ENCODE measurements at regions not wholly inside any gene's neighbourhood (a gene's known extent, or its start where the extent isn't known, plus 50 kb on each side); places are given as distances from the start of the nearest gene placed in this dataset.

DNA sequence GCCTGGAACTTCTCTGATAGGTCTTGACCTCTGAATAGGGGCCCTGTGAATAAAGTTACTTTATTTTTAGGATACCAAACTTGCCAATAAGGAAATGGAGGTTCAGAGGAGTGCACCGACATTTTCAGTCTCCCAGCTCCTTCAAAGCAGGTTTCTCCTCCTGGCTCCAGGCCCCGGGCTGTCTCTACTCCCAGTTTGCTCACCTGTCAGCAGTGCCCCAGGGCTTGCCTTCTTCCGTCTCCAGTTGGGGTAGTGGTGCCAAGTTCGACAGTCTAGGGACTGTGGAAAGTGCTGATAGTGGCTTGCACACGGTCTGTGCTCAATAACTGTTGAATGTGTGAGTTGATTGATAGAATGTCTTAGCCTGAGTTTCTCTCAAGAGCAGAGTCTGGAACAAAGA is 149.2 kb downstream of the ACTL8 start:
- no peaks in the 10 kb centered on the region for H3K79me2 ChIP-seq (ENCODE audit: control insufficient read depth, insufficient read depth, low read length)
- H3K27ac ChIP-seq (ENCODE audit: low read length in 2 of 2) = no peak overlapping the region
- H2AFZ ChIP-seq (ENCODE audit: insufficient read depth, low read depth, low read length, poor library complexity, severe bottlenecking) = no peak overlapping the region
- Mint-ChIP-seq H3K4me1 (no peaks in the 10 kb centered on the region), H3K27ac (no peak overlapping the region), H3K27me3 (peaks cover 27% of the 10 kb centered on the region), H3K4me3 (no peak overlapping the region), H3K9me3 (ENCODE audit: insufficient read depth) (no peaks in the 10 kb centered on the region)
- POLR2A ChIA-PET = no interaction called here
- H3K27me3 ChIP-seq (replicated peaks in 1 of 4; ENCODE audit: control extremely low read depth in 1 of 4, control insufficient read depth in 3 of 4, insufficient read depth in 4 of 4, low read length in 3 of 4) = peaks cover 0 to 10% (median 1%) of the 10 kb centered on the region in 4 experiments
- H3K4me2 ChIP-seq (replicated peaks; ENCODE audit: low read depth, low read length, poor library complexity, severe bottlenecking) = no peak overlapping the region
- 19% methylated on average over 2 of the region's 5 CpGs for WGBS (ENCODE audit: insufficient coverage)
- CTCF ChIA-PET = no interaction called here
- intact Hi-C loops (cut with micrococcal nuclease) = no loop called here
- no peaks in the 10 kb centered on the region for H4K20me1 ChIP-seq (ENCODE audit: control insufficient read depth, insufficient read depth, low read length, poor library complexity, severe bottlenecking)
- DNase-seq = no peak
- peaks cover 0 to 8% (median 0%) of the 10 kb centered on the region in 3 donors for H3K9me3 ChIP-seq (ENCODE audit: control extremely low read depth in 1 of 3, control insufficient read depth in 2 of 3, insufficient read depth in 1 of 3, low read length in 2 of 3)
- no peak overlapping the region for H3K9ac ChIP-seq (ENCODE audit: low read length)
- no peak for ATAC-seq (ENCODE audit: low read depth)
- no peak overlapping the region for H3K4me3 ChIP-seq (ENCODE audit: control extremely low read depth in 1 of 5, extremely low read depth in 1 of 5, insufficient read depth in 1 of 5, low read depth in 2 of 5, low read length in 4 of 5)
- H3K36me3 ChIP-seq (replicated peaks in 1 of 2; ENCODE audit: control extremely low read depth in 1 of 2, control insufficient read depth in 1 of 2, extremely low read depth in 1 of 2, insufficient read depth in 2 of 2, low read length in 1 of 2) = no peaks in the 10 kb centered on the region
- no peak for TF ChIP-seq EZH2 (IDR thresholded peaks at IDR 0.05; ENCODE audit: borderline replicate concordance, insufficient read depth, low read depth, low read length, poor library complexity, severe bottlenecking)
- TF ChIP-seq, protein P1, sequence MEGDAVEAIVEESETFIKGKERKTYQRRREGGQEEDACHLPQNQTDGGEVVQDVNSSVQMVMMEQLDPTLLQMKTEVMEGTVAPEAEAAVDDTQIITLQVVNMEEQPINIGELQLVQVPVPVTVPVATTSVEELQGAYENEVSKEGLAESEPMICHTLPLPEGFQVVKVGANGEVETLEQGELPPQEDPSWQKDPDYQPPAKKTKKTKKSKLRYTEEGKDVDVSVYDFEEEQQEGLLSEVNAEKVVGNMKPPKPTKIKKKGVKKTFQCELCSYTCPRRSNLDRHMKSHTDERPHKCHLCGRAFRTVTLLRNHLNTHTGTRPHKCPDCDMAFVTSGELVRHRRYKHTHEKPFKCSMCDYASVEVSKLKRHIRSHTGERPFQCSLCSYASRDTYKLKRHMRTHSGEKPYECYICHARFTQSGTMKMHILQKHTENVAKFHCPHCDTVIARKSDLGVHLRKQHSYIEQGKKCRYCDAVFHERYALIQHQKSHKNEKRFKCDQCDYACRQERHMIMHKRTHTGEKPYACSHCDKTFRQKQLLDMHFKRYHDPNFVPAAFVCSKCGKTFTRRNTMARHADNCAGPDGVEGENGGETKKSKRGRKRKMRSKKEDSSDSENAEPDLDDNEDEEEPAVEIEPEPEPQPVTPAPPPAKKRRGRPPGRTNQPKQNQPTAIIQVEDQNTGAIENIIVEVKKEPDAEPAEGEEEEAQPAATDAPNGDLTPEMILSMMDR (IDR thresholded peaks at IDR 0.05) = no peak
- no peaks in the 10 kb centered on the region for H3K4me1 ChIP-seq (ENCODE audit: control insufficient read depth in 2 of 2, insufficient read depth in 2 of 2, low read length in 2 of 2)

DNA sequence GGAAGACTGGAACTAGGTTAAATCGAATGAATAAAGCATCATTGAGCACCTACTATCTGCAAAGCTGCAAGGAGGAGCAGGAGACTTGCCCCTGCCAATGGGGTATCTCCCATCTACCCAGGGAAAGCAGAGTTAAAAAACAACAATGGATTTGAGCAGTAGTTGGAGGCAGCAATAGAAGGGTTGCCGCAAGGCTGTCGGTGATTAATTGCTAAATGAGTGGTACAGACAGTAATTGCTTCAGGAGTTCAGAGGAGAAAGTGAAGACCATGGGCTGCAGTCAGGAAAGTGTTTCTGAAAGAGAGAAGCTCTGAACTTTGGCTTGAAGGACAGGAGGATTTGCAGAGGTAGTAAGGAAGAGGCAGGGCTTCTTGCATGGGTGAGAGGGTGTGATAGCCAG is 152.9 kb downstream of the ACTL8 start:
- no peak overlapping the region for H3K4me3 ChIP-seq (ENCODE audit: control extremely low read depth in 1 of 5, extremely low read depth in 1 of 5, insufficient read depth in 1 of 5, low read depth in 2 of 5, low read length in 4 of 5)
- no peaks in the 10 kb centered on the region for H3K36me3 ChIP-seq (replicated peaks in 1 of 2; ENCODE audit: control extremely low read depth in 1 of 2, control insufficient read depth in 1 of 2, extremely low read depth in 1 of 2, insufficient read depth in 2 of 2, low read length in 1 of 2)
- H2AFZ ChIP-seq (ENCODE audit: insufficient read depth, low read depth, low read length, poor library complexity, severe bottlenecking) = no peak overlapping the region
- H4K20me1 ChIP-seq (ENCODE audit: control insufficient read depth, insufficient read depth, low read length, poor library complexity, severe bottlenecking) = no peaks in the 10 kb centered on the region
- Mint-ChIP-seq H3K4me1 (no peaks in the 10 kb centered on the region), H3K27me3 (peaks cover 38% of the 10 kb centered on the region), H3K4me3 (no peak overlapping the region), H3K9me3 (ENCODE audit: insufficient read depth) (no peaks in the 10 kb centered on the region), H3K27ac (no peak overlapping the region)
- whole genome bisulfite sequencing (ENCODE audit: insufficient coverage) = 67% methylated on average over 3 of the region's 3 CpGs
- DNase-seq = no peak
- peaks cover 0 to 8% (median 0%) of the 10 kb centered on the region in 3 donors for H3K9me3 ChIP-seq (ENCODE audit: control extremely low read depth in 1 of 3, control insufficient read depth in 2 of 3, insufficient read depth in 1 of 3, low read length in 2 of 3)
- intact Hi-C loops (cut with micrococcal nuclease) = no loop called here
- POLR2A ChIA-PET = no interaction called here
- TF ChIP-seq EZH2 (IDR thresholded peaks at IDR 0.05; ENCODE audit: borderline replicate concordance, insufficient read depth, low read depth, low read length, poor library complexity, severe bottlenecking) = no peak
- TF ChIP-seq, protein P1 (IDR thresholded peaks at IDR 0.05) = no peak
- H3K4me1 ChIP-seq (ENCODE audit: control insufficient read depth in 2 of 2, insufficient read depth in 2 of 2, low read length in 2 of 2) = no peaks in the 10 kb centered on the region
- no peak for ATAC-seq (ENCODE audit: low read depth)
- no peak overlapping the region for H3K9ac ChIP-seq (ENCODE audit: low read length)
- CTCF ChIA-PET = no interaction called here
- peaks cover 0 to 14% (median 2%) of the 10 kb centered on the region in 4 experiments for H3K27me3 ChIP-seq (replicated peaks in 1 of 4; ENCODE audit: control extremely low read depth in 1 of 4, control insufficient read depth in 3 of 4, insufficient read depth in 4 of 4, low read length in 3 of 4)
- no peak overlapping the region for H3K4me2 ChIP-seq (replicated peaks; ENCODE audit: low read depth, low read length, poor library complexity, severe bottlenecking)
- H3K79me2 ChIP-seq (ENCODE audit: control insufficient read depth, insufficient read depth, low read length) = no peaks in the 10 kb centered on the region
- no peak overlapping the region for H3K27ac ChIP-seq (ENCODE audit: low read length in 2 of 2)
